ENCODE measurements at regions not wholly inside any gene's neighbourhood (a gene's known extent, or its start where the extent isn't known, plus 50 kb on each side); places are given as distances from the start of the nearest gene placed in this dataset.

GRCh38 chr10:109624939-109625338, 298.4 kb downstream of the XPNPEP1 start:
- no peaks in the 10 kb centered on the region for H3K9me3 ChIP-seq (ENCODE audit: control insufficient read depth, low read depth, low read length)
- H3K4me3 Mint-ChIP-seq, result no peak overlapping the region
- no peak overlapping the region for H3K27ac ChIP-seq (ENCODE audit: insufficient read length, low read depth, low read length)
- no peak overlapping the region for H2AK5ac ChIP-seq (ENCODE audit: insufficient read length, low read length)
- H2BK5ac ChIP-seq (ENCODE audit: insufficient read length, low read length), result no peak overlapping the region
- no peaks in the 10 kb centered on the region for H3K4me1 Mint-ChIP-seq
- H3K79me1 ChIP-seq (ENCODE audit: insufficient read depth, low read depth, low read length, poor library complexity, severe bottlenecking), result no peaks in the 10 kb centered on the region
- no peak overlapping the region for H3K27ac Mint-ChIP-seq
- no peak overlapping the region for H4K91ac ChIP-seq (ENCODE audit: insufficient read length, low read depth, low read length)
- no peak overlapping the region for H3K14ac ChIP-seq (ENCODE audit: insufficient read depth, low read length)
- H4K8ac ChIP-seq (replicated peaks; ENCODE audit: insufficient read length, low read depth, low read length), result no peak overlapping the region
- no peak overlapping the region for H3T11ph ChIP-seq (ENCODE audit: low read length)
- no peak overlapping the region for H3K9ac ChIP-seq (ENCODE audit: extremely low read depth, insufficient read length, low read length)
- H4K5ac ChIP-seq (ENCODE audit: insufficient read length, low read depth, low read length), result no peak overlapping the region
- no peak overlapping the region for H2AFZ ChIP-seq (ENCODE audit: low read length)
- H3K4me2 ChIP-seq (ENCODE audit: insufficient read depth, insufficient read length, low read length), result no peak overlapping the region
- no peaks in the 10 kb centered on the region for H3K79me2 ChIP-seq (ENCODE audit: insufficient read depth, low read length)
- no peaks in the 10 kb centered on the region for H4K20me1 ChIP-seq (ENCODE audit: control insufficient read depth, insufficient read depth, insufficient read length)
- H2BK15ac ChIP-seq (ENCODE audit: low read depth, low read length), result no peak overlapping the region
- H2BK20ac ChIP-seq (ENCODE audit: low read depth, low read length, poor library complexity, severe bottlenecking), result no peak overlapping the region
- no peak overlapping the region for H3K18ac ChIP-seq (ENCODE audit: insufficient read length, low read depth, low read length)
- no peak overlapping the region for H3K56ac ChIP-seq (ENCODE audit: insufficient read length, low read depth, low read length)
- TF ChIP-seq CTCF (conservative IDR thresholded peaks at IDR 0.05), result no peak
- H3K4me1 ChIP-seq (ENCODE audit: insufficient read depth, low read length), result no peaks in the 10 kb centered on the region
- no peaks in the 10 kb centered on the region for H3K36me3 Mint-ChIP-seq (ENCODE audit: insufficient read depth in 1 of 3, low read depth in 3 of 3)
- no peak overlapping the region for H3K4ac ChIP-seq (ENCODE audit: low read depth, low read length)
- no peak overlapping the region for H2BK12ac ChIP-seq (ENCODE audit: insufficient read length, low read depth, low read length)
- peaks cover 3 to 4% of the 10 kb centered on the region in 2 experiments; a peak in 4 of 5 replicates for H3K9me3 Mint-ChIP-seq
- H2BK120ac ChIP-seq (ENCODE audit: low read depth, low read length, poor library complexity, severe bottlenecking), result no peak overlapping the region
- no peaks in the 10 kb centered on the region for H3K27me3 ChIP-seq (ENCODE audit: insufficient read depth, low read length)
- no peak overlapping the region for H3K23ac ChIP-seq (ENCODE audit: insufficient read length, low read depth, low read length)
- no CpG with 5 or more reads among the region's 2 CpGs for WGBS (ENCODE audit: extremely low coverage, insufficient read length, low lambda C conversion rate)
- no peaks in the 10 kb centered on the region for H3K27me3 Mint-ChIP-seq (ENCODE audit: low read depth)
- DNase-seq, result no peak
- H3K23me2 ChIP-seq (ENCODE audit: insufficient read length, low read depth, low read length, poor library complexity, severe bottlenecking), result no peaks in the 10 kb centered on the region

Measured in H9 (cell line).